GM21526 (cell line): ENCODE measurements at regions not wholly inside any gene's neighbourhood (a gene's known extent, or its start where the extent isn't known, plus 50 kb on each side); places are given as distances from the start of the nearest gene placed in this dataset.
"Not testable (repeated sequence)": the region's sequence is repeated elsewhere in the genome, so short reads cannot be mapped to it uniquely, and the experiment has no call there.

ENCODE experiments used
- ATAC-seq: cut with Tn5 transposase; IDR thresholded peaks from one replicate; pipeline ENCODE4 v1.9.1; 2021; ENCODE audit warnings: moderate library complexity; ENCODE audit not compliant: unreplicated experiment, low FRiP score

DNA sequence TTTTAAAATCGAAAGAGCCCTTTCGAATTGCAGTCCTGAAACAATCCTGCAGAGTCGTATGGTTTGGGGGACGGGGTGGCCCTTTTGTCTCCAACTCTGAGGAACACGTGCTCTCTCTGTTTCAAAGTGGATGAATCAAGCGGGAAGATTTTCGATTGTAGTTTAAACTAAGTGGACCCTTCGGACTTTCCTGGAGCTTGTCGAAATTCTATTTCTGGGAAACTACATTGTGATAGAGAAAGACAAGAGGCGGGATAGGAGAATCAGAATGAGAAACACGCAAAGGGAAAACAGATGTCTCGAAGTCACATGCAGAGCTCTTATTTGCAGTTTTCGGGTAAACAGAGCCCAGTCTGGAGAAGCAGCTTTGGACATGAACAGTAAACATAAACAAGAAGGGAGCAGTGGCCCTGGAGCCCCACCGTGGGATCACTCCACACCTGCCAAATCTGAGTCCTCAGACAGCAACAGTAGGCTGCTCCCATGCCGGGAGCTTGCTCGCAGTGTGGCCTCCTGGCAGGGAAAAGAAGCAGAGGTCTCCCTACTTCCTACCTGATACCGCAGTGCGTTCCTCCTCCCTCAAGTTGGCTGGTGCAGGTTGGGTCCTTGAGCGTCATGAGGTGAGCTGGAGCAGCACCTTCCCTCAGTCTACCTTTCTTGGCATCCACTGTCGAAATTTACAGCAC, 202.4 kb downstream of the SLC4A3 start:
- ATAC-seq: no peak

DNA sequence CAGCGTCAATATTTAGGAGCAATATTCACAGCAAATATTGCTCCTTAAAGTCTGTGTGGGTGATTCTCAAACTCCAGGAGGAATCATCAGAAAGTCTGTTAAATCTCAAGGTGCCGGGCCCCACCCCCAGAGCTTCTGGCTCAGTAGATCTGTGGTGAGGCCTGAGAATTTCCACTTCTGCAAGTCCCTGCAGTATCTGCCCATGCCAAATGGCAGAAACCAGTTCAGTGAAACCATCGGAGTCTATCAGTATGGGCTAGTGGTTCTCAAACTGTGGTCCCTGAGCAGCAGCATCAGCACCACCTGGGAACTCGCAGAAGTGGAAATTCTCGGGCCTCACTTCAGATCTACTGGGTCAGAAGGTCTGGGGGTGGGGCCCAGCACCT, 202.9 kb downstream of the SLC4A3 start:
- ATAC-seq: no peak

DNA sequence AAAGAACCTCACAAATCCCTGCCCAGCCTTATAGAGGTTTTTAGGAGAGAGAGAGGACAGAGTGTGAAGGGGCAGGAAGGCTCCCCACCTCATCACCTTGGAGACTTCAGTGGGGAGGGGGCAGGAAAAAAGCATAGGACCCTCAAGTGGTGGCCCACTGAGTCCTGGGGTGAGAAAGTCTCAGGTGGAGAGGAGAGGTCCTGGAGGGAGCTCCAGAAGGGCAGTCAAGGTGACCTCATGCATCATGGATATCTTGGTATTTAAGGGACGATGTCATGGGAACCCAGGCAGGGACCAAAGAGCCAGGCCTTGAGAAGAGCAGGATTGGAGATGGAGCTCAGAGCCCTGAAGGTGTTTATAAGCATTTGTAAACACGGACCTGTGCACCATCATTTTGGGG, 204.5 kb downstream of the SLC4A3 start:
- no peak for ATAC-seq

DNA sequence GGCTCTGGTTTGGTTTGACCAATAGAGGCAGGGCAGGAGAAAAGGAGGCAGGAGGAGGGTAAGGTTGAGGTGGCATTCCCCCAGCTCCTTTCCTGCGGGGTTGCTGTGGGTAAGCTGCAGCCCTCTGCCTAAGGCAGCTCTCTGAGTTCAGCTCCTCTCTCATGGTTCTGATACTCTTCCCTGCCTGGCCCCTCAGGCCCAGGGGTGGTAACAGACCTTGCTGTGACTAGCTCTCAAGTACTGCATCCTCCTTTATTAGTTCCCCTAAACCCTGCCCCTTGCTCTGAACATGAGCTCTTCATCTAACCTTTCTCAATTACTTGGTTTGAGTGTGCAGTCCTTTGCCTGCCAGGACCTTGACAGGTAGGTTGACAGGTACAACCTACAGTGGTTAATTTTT, 205.5 kb downstream of the SLC4A3 start:
- ATAC-seq: no peak

DNA sequence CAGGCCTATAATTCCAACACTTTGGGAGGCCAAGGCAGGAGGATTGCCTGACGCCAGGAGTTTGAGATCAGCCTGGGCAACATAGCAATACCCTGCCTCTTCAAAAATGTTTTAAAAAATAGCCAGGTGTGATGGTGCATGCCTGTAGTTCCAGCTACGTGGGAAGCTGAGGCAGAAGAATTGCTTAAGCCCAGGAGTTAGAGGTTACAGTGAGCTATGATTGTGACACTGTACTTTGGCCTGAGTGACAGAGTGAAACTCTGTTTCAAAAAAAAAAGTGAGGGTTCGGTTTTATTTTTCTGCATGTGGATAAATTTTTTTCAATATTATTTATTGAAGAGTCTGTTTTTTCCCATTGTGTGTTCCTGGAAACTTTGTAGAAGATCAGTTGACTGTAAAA, 208.1 kb downstream of the SLC4A3 start:
- no peak for ATAC-seq

DNA sequence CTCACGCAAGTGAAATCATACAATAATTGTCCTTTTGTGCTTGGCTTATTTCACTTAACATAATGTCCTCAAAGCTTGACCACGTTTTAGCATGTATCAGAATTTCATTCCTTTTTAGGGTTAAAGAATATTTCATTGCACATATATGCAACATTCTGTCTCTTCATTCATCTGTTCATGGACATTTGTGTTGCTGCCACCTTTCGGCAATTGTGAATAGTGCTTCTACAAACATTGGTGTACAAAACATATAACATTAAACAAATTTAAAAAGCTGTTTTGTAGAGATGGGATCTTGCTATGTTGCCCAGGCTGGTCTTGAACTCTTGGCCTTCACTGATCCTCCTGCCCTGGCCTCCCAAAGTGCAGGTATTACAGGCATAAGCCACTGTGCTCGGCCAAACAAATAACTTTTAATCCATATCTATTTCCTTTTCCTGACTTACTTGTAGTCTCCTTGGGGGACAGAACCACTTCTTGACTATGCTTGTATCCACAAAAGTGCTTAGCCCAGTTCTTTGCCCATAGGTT, 209.3 kb downstream of the SLC4A3 start:
- ATAC-seq: no peak

DNA sequence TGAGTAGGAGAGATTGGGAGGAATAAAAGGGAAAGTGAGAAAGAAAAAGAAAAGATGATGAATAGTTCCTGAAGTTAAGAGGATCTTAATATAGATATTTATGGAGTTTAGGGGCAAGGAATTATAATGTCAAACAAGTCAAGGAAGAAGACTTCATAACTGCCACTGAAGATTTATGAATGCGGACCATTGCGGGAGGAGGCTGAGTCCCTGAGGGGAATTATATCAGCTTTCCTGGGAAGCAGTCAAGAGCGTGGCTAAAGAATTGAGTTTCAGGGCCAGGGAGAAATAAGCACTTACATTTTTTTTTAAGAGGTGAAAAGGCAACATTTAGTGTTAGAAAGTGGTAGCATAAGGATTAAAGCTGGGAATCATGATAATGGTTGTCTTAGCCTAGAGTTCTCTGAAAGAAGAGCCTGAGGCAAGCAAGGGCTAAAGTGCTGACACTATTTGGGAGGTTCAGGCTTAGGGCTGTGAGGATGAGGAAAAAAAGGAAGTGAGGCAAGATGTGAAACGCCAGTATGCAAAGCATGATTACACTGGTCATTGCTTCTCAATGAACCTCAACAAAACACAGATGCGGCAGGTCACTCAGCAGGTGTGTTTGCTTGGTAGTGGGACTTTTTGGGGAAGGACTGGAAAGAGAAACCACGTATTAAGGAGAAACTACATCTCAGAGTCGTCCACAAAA, 217.1 kb downstream of the SLC4A3 start:
- ATAC-seq: peak; percentile 91

DNA sequence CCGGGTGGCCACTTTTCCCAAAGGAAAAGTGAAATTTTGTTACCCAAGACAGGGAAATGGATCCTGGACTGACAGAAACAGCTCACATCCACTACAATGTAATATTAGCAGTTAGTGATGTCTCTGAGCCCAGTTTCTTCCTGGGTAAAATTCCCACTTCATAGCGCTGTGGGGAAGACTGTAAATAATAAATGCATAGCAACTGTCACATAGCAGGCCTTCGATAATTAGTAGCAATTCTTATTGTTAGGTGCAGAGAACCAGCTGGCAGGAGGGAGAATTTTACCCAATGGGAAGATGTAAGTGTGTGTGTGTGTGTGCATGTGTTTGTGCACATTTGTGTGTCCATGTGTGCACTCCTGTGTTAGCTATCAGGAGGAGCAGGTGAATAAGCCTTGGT, 221.5 kb downstream of the SLC4A3 start:
- ATAC-seq: no peak

DNA sequence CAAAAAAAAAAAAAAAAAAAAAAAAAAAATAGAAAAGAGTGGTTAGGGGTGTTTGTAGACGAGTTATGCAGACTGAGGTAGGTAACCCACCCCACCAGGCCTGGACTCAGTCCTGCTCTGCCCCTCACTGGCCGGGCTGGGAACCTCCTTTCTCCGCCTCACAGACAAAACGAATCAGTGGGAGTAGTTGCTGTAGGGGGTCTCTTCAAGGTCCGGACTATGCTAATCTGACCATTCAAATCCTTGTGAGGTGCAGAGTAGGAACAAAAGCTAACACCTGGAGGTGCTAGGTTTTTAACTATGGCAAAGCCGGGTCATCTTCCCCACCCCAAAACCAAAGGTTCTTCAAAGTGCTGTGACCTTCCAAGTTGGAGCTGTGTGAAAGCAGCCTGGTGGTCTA, 223.7 kb downstream of the SLC4A3 start:
- ATAC-seq: no peak

DNA sequence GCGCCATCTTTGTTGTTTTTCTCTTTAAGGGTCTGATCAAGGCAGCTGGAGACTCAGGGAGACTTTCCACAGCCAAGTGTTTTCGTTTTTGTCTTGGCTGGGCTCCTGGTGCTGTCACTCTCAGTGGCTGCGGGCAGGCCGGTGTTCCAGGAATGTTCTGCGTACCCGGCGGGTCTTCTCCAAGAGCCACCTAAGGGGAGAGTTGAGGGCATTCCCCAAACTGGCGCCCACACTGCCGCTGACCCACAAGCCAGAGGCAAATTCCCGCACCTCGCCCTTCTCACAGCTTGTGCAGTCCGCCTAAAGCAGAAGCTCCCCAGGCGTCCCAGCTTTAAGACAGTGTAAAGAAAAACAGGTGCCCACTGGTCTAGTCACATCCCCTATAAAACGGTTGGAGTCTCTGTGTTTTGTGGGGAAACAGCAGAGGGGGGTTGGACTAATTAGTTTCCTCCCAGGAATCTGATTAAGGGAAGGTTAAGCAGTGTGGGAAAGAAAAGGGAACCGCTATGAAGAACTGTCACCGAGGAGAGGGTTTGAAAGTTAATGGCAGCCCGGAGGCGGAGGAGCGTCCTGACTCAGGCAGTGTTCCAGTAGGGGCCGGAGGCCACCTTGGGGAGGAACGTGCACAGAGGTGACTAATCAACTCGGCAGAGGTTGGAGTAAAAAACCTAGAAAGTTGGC, 224.5 kb downstream of the SLC4A3 start:
- no peak for ATAC-seq

DNA sequence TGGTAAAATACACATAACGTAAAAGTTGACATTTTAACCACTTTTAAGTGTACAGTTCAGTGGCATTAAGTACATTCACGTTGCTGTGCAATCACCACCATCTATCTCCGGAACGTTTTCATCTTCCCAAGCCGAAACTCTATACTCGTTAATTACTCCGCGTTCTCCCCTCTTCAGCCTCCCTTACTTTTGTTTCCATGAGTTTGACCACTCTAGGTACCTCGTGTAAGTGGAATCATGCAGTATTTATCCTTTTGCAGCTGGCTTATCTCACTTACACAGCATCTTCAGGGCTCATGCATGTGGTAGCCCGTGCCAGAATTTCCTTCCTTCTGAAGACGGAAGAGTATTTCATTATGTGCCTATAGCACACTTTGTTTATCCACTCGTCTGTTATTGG, 225.2 kb downstream of the SLC4A3 start:
- ATAC-seq: no peak

DNA sequence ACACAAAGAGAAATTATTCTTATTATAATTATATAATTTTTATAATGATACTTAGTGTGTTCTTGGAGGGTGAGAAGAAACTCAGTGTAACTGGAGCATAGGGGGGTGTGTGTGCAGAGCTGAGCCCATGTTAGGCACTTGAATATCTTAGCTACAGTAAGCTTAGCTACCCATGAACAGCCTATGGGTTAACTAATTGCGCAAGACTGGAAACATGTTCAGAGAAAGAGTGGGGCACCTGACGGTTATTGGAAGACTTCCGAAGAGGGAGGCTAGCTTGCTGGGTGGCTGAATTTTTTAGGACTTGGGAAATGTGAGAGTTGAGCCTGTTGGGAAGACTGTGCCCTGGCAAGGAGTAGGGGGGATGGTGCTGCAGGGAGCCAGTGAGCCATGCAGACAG, 229.2 kb downstream of the SLC4A3 start:
- ATAC-seq: no peak

DNA sequence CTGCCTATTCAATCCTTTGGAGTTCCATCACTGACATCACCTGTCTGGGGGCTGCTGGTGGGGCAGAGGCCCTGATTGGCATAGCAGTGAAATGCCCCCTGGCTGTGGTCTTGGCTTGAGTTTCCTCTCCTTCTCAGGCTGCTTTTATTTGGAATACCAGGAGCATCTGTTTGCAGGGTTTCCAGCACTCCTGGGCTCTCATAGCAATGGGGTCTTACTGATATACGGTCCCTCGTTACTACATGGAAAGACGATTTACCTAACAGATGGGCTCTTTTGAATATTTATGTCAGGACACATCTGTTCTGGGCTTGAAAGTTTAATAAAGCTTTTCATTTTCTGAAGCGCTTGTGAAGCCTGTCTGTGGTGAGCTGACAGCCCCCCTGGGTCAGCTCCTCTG, 230.3 kb downstream of the SLC4A3 start:
- ATAC-seq: no peak

DNA sequence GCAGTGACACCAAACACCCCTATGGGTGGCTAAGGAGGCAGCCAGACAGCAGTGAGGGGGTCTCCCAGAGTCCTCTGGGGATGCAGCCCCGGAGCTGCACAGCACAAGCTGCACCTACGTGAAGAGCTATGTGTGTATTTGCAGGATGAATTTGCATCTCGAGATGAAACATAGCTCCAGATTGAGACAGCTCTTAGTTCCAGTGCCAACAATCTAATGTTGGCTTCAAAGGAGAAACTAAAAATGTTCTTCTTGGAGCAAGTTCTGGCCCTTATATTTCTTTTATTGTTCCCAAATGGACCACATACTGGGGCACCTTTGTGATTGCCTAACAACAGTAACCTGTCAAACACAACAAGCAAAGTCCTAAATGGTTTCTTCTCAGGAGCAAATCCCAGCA, 233.9 kb downstream of the SLC4A3 start:
- ATAC-seq: no peak

DNA sequence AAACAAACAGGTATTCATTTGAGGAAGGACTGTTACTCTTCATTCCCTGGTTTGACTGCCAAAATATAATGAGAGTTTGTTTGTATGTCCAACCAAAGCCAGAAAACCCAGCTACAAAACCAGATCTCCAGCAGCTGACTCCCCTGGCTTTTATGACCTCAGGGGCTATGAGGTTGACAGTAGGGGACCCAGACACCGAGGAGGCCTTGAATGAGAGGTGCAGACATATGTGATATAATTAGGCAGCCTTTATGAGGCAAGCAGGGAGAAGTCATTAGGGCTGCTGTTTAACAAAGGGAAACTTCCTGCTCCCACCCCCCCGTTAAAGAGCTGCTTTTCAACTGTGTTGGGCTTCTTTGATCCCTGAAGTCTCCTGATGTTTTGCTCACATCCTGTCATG, 236.7 kb downstream of the SLC4A3 start:
- ATAC-seq: no peak

DNA sequence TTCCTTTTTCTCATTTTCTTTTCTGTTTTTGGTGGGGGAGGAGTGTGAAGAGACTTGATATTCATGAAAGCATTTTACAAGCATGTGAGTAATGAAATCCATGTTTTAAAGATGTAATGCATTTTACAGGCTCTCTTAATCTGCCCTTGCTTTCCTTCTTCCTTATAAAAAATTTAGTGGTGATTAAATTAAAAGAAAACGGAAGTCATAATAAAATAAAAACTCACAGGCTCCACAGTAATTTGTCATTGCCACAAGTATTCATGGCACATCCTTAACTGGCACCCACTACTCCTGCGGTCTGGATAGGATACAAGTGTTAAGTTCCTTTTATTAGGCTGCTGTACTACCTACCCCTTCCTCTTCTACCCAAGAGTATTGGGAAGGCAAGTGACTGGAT, 241.2 kb downstream of the SLC4A3 start:
- no peak for ATAC-seq

DNA sequence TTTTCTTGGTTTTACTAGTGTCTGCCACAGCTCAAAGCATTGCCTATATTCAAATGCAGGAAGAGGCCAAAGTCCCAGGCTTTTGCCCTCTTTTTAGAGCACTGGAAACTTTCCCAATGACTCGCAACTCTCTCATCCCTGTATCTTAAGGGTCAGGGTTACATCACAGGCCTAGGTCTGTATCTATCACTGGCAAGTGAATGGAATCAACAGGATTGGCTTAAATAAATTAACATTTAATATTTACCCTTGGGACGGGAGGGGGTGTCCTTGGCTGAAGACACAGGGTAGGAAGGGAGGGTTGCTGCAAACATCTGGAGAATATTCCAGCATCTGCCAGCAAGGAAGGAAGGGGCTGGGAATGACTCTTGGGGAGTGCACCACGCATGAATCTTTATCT, 242.6 kb downstream of the SLC4A3 start:
- no peak for ATAC-seq

DNA sequence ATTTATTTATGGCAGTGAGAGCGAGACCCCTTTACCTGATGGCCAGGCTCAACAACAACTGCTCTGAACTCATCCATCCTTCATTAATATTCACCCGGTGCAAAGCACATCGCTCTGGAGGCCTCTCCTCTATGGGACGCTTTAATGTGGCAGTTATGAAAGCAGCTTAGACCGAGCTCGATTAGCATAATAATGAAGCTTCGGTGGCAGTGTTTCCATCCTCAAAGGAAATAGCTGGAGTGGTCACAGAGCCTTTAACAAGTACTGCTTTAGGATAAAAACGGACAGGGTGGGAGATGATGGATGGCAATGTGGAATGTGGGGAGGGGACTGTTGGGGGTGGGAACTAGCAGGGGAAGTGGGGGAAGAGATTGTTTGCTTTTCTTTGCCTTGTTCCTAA, 243.9 kb downstream of the SLC4A3 start:
- no peak for ATAC-seq

DNA sequence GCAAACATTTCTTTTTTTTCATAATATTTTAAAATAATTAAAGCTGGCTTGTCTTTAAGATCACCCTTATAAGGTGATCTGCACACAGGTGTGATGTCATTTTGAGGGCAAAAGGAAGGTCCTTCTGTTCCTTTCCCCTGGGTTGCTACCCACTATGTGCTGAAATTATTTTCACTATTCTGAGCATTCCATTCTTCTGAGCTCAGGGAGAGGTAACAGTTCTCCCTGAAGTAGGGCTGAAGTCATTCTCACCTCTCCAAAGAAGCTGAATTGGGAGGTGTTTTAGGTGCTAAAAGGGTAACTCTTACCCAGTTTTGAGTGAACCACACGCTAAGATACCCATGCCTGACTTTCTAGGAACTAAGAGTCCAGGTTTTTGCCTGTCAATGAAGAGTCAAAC, 247.6 kb downstream of the SLC4A3 start:
- ATAC-seq: no peak

DNA sequence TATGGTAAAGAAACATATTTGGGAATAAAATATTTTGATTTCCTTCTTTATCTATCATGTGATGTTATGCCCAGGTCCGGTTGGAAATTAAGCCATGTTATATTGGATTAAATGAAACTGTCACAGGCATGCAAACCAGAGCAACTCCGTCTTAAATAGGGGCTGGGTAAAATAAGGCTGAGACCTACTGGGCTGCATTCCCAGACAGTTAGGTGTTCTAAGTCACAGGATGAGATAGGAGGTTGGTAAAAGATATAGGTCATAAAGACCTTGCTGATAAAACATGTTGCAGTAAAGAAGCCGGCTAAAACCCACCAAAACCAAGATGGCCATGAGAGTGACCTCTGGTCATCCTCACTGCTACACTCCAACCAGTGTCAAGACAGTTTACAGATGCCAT, 248.6 kb downstream of the SLC4A3 start:
- ATAC-seq: not testable (repeated sequence)

DNA sequence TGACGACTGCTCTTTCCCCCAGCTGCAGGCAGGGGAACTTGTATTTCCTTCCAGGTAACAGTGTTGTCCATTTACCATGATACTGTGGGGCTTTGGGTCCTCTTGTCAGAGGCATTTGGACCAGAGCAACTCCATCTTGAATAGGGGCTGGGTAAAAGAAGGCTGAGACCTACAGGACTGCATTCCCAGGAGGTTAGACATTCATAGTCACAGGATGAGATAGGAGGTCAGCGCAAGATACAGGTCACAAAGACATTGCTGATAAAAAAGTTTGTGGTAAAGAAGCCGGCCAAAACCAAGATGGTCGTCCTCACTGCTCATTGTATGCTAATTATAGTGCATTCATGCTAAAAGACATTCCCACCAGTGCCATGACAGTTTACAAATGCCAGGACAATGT, 249.5 kb downstream of the SLC4A3 start:
- no peak for ATAC-seq

DNA sequence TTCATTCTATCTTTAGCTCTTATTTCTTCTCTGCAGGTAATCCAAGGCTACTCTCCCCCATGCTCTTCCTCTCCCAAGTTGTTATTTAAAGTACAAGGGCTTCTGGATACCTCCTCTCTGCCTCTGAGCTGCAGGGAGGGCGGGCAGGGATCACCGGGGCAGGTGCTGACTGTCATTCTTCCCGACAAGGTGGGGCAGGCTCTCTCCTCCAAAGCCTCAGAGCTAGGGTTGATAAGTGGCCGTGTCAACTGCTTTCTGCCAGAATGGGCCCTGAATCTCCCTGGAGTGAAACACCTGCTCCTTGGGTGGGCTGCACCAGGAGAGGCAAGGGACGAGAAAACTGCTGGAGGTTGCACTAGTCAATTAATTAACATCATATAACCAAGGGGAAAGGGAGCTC, 250.3 kb downstream of the SLC4A3 start:
- no peak for ATAC-seq
